Amygdala (tissue), 56 donors: ENCODE measurements at regions not wholly inside any gene's neighbourhood (a gene's known extent, or its start where the extent isn't known, plus 50 kb on each side); places are given as distances from the start of the nearest gene placed in this dataset.
"Not testable (repeated sequence)": the region's sequence is repeated elsewhere in the genome, so short reads cannot be mapped to it uniquely, and the experiment has no call there.

ENCODE experiments used
- DNase-seq, 56 donors: peaks; one replicate each; lab custom pipeline; 2025; lab: John Stamatoyannopoulos, UW

- no peak for DNase-seq
Measured at GRCh38 chr5:33049298-33049697, 338.2 kb downstream of the NPR3 start.

- no peak for DNase-seq
Measured at GRCh38 chr5:33049842-33050241, 338.7 kb downstream of the NPR3 start.

- DNase-seq = no peak
Measured at GRCh38 chr5:33059081-33059480, 348.0 kb downstream of the NPR3 start.

GRCh38 chr5:33065131-33065530 lies 354.0 kb downstream of the NPR3 start:
- no peak for DNase-seq

- DNase-seq = no peak
Measured at GRCh38 chr5:33067291-33067690, 356.2 kb downstream of the NPR3 start.

GRCh38 chr5:33068786-33069185 lies 357.7 kb downstream of the NPR3 start:
- DNase-seq = no peak

- no peak for DNase-seq
Measured at GRCh38 chr5:33072296-33072695, 361.2 kb downstream of the NPR3 start.

GRCh38 chr5:33072726-33073125 lies 361.6 kb downstream of the NPR3 start:
- DNase-seq = no peak

- no peak for DNase-seq
Measured at GRCh38 chr5:33073881-33074327, 362.8 kb downstream of the NPR3 start.

GRCh38 chr5:33074548-33074947 lies 363.4 kb downstream of the NPR3 start:
- DNase-seq = no peak

GRCh38 chr5:33075731-33076130 lies 364.6 kb downstream of the NPR3 start:
- no peak for DNase-seq

GRCh38 chr5:33079548-33079947 lies 361.2 kb upstream of the TARS1 start:
- no peak for DNase-seq

- no peak for DNase-seq
Measured at GRCh38 chr5:33080287-33080686, 360.5 kb upstream of the TARS1 start.

- no peak for DNase-seq
Measured at GRCh38 chr5:33088176-33088575, 352.6 kb upstream of the TARS1 start.

GRCh38 chr5:33091571-33092363 lies 349.0 kb upstream of the TARS1 start:
- no peak for DNase-seq

- no peak for DNase-seq
Measured at GRCh38 chr5:33092719-33093118, 348.0 kb upstream of the TARS1 start.

GRCh38 chr5:33102551-33102950 lies 338.2 kb upstream of the TARS1 start:
- no peak for DNase-seq

- no peak for DNase-seq
Measured at GRCh38 chr5:33105521-33105941, 335.2 kb upstream of the TARS1 start.

- not testable (repeated sequence) for DNase-seq
Measured at GRCh38 chr5:33110496-33110895, 330.3 kb upstream of the TARS1 start.

GRCh38 chr5:33114361-33114760 lies 326.4 kb upstream of the TARS1 start:
- no peak for DNase-seq

- DNase-seq = no peak
Measured at GRCh38 chr5:33115467-33115866, 325.3 kb upstream of the TARS1 start.

GRCh38 chr5:33118761-33119415 lies 321.9 kb upstream of the TARS1 start:
- no peak for DNase-seq
